ENCODE measurements at regions not wholly inside any gene's neighbourhood (a gene's known extent, or its start where the extent isn't known, plus 50 kb on each side); places are given as distances from the start of the nearest gene placed in this dataset.

DNA sequence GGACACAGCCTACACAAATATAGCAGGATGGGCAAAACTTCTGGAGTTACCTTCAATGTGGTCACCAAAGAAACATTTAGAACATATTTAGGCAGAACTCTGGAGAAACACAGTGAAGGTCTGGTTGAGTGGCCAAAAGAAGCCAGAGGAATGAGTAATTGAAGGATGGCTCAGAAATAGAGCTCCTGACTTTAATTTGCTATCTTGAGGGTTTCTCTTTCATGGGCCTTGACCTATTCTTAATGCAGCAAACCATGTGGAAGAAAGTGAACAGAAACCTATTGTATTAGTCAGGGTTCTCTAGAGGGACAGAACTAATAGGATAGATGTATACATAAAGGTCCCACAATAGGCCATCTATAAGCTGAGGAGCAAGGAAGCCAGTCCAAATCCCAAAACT is 650.5 kb downstream of the ACTL7B start:
- intact Hi-C loops (cut with DNase I): no loop called here
- Histone ChIP-seq H3K36me3 (no peaks in the 10 kb centered on the region), H3K4me3 (no peak overlapping the region), H3K4me1 (peaks cover 0 to 8% (median 4%) of the 10 kb centered on the region in 4 donors), H3K27ac (no peak overlapping the region), H3K9me3 (peaks cover 0 to 1% (median 0%) of the 10 kb centered on the region in 4 donors), H3K27me3 (no peaks in the 10 kb centered on the region)
- DNase-seq: no peak
- TF ChIP-seq POLR2AphosphoS5 (IDR thresholded peaks at IDR 0.05): no peak
- TF ChIP-seq EP300 (IDR thresholded peaks at IDR 0.05): no peak
- TF ChIP-seq, protein P1, sequence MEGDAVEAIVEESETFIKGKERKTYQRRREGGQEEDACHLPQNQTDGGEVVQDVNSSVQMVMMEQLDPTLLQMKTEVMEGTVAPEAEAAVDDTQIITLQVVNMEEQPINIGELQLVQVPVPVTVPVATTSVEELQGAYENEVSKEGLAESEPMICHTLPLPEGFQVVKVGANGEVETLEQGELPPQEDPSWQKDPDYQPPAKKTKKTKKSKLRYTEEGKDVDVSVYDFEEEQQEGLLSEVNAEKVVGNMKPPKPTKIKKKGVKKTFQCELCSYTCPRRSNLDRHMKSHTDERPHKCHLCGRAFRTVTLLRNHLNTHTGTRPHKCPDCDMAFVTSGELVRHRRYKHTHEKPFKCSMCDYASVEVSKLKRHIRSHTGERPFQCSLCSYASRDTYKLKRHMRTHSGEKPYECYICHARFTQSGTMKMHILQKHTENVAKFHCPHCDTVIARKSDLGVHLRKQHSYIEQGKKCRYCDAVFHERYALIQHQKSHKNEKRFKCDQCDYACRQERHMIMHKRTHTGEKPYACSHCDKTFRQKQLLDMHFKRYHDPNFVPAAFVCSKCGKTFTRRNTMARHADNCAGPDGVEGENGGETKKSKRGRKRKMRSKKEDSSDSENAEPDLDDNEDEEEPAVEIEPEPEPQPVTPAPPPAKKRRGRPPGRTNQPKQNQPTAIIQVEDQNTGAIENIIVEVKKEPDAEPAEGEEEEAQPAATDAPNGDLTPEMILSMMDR (IDR thresholded peaks at IDR 0.05): no peak
- TF ChIP-seq POLR2A (IDR thresholded peaks at IDR 0.05): no peak

DNA sequence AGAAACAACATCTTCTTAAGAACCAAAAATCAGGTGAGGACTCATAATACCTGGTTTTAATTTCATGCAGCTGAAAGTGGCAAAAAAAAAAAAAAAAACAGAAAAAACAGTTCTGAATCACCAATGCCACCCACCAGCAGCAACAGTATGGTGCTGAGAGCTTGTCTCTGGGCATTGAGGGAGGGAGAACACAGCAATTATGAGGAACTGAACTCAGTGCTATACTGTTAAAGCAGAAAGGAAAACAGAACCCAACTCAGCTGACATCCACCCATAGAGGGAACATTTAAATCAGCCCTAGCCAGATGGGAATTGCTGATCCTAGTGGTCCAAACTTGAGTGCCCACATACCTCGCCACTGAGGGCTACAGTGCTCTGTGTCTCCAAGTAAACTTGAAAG is 657.9 kb downstream of the ACTL7B start:
- no peak overlapping the region for H3K27ac ChIP-seq
- TF ChIP-seq EP300 (IDR thresholded peaks at IDR 0.05): no peak
- H3K36me3 ChIP-seq: no peaks in the 10 kb centered on the region
- WGBS, 2 donors: 87 to 93% methylated on average over 1 of the region's 1 CpG
- H3K27me3 ChIP-seq: no peaks in the 10 kb centered on the region
- no peak for DNase-seq
- intact Hi-C loops (cut with DNase I): no loop called here
- no peaks in the 10 kb centered on the region for H3K4me1 ChIP-seq
- no peak overlapping the region for H3K4me3 ChIP-seq
- peaks cover 0 to 1% (median 0%) of the 10 kb centered on the region in 4 donors for H3K9me3 ChIP-seq

DNA sequence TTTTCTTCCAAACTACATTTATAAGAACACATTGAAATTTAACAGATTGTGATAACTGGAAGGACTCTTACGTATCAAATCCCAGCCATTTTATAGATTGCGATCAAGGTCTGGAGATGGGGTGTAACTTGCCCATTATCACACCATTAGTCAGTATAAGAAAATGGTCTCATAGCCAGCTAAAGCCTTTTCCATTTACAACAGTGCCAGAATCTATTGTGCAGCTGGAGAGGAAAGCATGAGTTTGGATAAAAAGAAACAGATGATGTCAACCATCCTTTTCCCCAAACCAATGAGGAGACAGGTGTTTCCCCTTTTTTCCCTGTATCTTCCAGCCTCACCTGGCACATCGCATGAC is 658.8 kb downstream of the ACTL7B start:
- DNase-seq: no peak
- H3K4me3 ChIP-seq: no peak overlapping the region
- no peak overlapping the region for H3K27ac ChIP-seq
- no peaks in the 10 kb centered on the region for H3K4me1 ChIP-seq
- H3K9me3 ChIP-seq: peaks cover 0 to 1% (median 0%) of the 10 kb centered on the region in 4 donors
- TF ChIP-seq EP300 (IDR thresholded peaks at IDR 0.05): no peak
- TF ChIP-seq POLR2AphosphoS5 (IDR thresholded peaks at IDR 0.05): no peak
- TF ChIP-seq, protein P1 (IDR thresholded peaks at IDR 0.05): no peak
- no peak for TF ChIP-seq POLR2A (IDR thresholded peaks at IDR 0.05)
- intact Hi-C loops (cut with DNase I): no loop called here
- H3K27me3 ChIP-seq: no peaks in the 10 kb centered on the region
- 91 to 92% methylated on average over 3 of the region's 3 CpGs for WGBS, 2 donors
- no peaks in the 10 kb centered on the region for H3K36me3 ChIP-seq

DNA sequence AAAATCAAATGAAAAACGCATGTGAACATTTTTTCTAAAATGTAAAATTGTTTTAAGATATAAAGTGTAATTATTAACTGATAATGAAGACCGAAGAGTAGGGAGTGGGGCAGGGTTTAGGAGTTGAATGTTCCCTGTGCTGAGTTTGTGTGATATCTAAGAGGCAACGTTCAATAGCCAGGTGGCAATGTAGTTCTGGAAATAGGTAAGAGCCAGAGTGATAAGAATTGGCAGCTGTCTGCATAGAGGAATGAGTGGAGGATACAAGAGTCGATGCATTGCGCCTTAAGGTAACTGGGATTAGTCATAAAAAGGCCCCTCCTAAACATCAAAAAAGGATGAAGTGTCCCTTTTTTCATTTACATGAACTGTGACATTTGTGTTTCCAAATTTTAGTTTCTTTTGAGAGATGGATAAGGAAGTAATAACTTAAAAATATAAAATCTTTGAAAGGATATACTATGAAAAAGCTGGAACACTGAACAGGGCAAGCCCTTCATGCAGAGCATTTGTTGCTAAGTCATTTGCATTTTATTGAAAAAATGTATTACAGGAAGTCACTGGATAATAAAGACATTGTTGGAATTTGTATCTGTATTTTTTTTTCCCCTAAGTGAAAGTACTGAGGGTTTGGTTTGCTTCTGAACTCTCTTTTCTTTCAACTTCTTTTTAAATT is 659.3 kb downstream of the ACTL7B start:
- WGBS, 2 donors: 22 to 68% methylated on average over 5 of the region's 5 CpGs
- no peaks in the 10 kb centered on the region for H3K9me3 ChIP-seq
- H3K4me3 ChIP-seq: no peak overlapping the region
- no peaks in the 10 kb centered on the region for H3K36me3 ChIP-seq
- no peak for DNase-seq
- no peaks in the 10 kb centered on the region for H3K4me1 ChIP-seq
- H3K27ac ChIP-seq: no peak overlapping the region
- TF ChIP-seq POLR2AphosphoS5 (IDR thresholded peaks at IDR 0.05) (no peak), POLR2A (IDR thresholded peaks at IDR 0.05) (no peak), EP300 (IDR thresholded peaks at IDR 0.05) (no peak)
- TF ChIP-seq, protein P1 (IDR thresholded peaks at IDR 0.05): no peak
- no peaks in the 10 kb centered on the region for H3K27me3 ChIP-seq
- intact Hi-C loops (cut with DNase I): no loop called here

DNA sequence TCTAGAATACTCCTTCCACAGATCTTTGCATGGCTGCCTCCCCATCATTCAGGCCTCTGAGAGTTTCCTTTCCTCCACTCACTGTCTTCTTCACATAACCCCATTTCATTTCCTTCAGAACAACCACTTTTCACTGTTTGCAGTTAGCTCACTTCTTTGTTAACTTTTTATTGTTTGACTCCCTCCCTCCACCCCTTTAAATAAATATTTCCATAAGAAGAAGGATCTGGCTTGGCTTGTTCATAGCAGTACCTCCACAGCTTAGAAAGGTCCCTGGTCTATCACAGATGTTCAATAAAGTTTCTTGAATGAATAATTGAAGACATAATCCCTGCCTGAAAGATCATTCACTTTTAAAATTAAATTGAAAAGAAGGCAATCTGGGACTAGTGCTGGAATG is 661.6 kb downstream of the ACTL7B start:
- Histone ChIP-seq H3K4me1 (no peaks in the 10 kb centered on the region), H3K9me3 (no peaks in the 10 kb centered on the region), H3K27ac (no peak overlapping the region), H3K27me3 (no peaks in the 10 kb centered on the region), H3K36me3 (no peaks in the 10 kb centered on the region), H3K4me3 (no peak overlapping the region)
- no peak for DNase-seq
- intact Hi-C loops (cut with DNase I): no loop called here
- no peak for TF ChIP-seq POLR2AphosphoS5 (IDR thresholded peaks at IDR 0.05)
- no peak for TF ChIP-seq EP300 (IDR thresholded peaks at IDR 0.05)
- no peak for TF ChIP-seq POLR2A (IDR thresholded peaks at IDR 0.05)
- TF ChIP-seq, protein P1 (IDR thresholded peaks at IDR 0.05): no peak
